Hematopoietic multipotent progenitor cell treated with erythropoietin and hydrocortisone succinate and interleukin-3 and kit ligand, for 6 days (in vitro differentiated cells): ENCODE measurements at regions not wholly inside any gene's neighbourhood (a gene's known extent, or its start where the extent isn't known, plus 50 kb on each side); places are given as distances from the start of the nearest gene placed in this dataset.

ENCODE experiments used
- DNase-seq: peaks from one replicate; pipeline ENCODE4 v3.0.0-alpha.2; 2015

DNA sequence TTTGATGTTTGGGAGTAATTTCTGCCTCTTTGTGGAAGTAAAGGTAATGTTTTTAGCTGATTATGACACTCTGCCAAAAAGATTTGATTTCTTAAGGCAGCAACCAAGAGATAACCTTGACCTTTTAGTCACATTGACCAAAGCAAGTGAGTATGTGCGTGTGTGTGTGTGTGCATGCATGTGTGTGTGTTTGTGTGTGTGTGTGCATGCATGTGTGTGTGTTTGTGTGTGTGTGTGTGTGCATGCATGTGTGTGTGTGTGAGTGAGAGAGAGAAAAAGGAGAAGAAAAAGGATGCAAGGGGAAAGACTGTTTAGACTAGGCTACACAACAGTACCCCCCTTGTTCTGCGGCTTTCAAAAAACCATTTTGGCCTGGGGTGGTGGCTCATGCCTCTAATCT, 88.1 kb upstream of the NPVF start:
- DNase-seq = no peak

DNA sequence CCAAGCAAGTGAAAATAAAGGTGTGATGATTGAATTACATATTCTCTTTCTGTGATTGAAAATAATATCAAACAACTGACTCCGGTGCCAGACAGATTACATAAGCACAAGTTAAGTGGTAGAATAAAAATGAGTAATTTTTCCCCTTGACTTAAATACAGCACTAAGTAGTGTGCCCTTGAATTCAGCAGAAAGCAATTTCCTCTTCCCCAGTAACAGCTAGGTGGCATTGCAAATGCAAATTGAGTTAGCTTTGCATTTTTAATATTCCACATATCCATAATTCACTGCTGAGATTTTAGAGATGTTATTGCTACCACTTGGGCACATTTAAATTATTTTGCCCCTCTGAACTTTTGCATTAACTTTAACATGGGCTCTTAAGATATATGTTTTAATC, 89.8 kb upstream of the NPVF start:
- DNase-seq = no peak

DNA sequence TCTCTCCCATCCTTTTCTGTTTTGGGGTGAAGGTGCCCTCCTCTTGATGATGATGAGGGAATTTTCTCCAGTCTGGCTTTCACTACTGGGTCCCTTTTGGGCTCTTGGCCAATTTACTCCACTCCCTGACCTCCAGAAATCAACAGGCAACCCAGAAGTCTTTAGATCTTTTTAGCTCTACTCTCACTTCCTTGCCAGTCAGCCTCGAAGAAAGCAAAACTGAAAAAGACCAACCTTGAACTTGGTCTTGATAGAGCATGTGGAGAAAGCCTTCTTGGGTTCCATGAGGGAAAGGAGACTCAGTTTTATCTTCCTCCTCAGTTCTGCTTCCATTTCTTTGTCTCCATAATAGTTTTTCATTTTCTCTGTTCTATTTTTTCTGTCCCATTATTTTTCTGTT, 91.4 kb upstream of the NPVF start:
- no peak for DNase-seq

DNA sequence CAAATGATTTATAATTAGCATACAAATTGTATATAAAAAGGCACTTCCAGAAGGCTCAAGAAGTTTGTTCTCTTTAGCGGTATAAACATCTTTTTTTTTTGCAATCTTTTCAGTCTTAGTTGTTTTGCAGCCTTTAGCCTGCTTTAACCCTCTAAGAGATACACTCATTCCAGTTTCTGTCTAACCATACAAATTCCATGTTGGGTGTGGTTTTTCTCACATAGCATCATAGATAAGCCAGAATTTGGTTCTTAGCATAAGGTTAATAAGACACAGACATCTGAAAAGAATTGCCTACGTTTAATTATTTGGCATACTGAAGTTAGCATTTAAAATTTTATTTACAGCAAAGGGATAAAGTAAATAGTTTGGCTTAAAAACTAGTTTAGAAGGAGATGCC, 92.5 kb upstream of the NPVF start:
- DNase-seq = no peak

DNA sequence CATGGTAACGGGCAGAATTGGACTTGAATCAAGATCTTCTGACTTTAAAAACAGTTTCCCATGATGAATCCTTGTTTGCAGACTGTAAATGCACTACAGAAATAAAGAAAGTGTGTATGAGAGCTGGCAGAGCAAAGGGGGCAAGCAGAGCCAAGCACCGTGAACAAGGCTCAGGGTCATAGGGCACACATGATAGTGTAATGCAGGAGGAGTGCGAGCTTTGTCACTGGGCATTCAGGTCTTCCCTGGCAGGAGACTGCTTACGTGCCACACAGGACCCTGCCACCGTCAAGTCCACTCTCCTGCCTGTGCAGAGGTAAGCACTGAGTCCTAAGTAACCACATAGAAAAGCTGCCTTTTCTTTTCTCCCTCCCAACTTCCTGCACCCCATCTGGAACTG, 93.1 kb upstream of the NPVF start:
- DNase-seq = no peak

DNA sequence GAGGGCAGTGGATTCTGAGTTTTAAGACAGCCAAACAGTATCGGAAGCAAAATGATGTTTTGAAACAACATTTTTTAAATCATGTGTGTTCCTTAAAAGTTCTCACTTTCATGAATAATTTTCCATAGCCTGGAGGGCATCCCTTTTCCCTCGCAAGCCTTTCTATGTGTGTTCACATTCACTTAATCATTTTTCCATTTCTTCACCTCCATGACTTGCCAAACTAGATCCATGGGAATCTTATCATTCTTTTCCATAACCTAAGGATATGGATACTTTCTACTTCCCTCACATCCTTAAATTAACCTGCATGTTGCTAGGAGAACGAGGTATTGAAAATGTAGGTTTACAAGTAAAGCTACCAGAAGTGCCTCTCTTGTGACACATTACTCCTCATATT, 94.2 kb upstream of the NPVF start:
- no peak for DNase-seq

DNA sequence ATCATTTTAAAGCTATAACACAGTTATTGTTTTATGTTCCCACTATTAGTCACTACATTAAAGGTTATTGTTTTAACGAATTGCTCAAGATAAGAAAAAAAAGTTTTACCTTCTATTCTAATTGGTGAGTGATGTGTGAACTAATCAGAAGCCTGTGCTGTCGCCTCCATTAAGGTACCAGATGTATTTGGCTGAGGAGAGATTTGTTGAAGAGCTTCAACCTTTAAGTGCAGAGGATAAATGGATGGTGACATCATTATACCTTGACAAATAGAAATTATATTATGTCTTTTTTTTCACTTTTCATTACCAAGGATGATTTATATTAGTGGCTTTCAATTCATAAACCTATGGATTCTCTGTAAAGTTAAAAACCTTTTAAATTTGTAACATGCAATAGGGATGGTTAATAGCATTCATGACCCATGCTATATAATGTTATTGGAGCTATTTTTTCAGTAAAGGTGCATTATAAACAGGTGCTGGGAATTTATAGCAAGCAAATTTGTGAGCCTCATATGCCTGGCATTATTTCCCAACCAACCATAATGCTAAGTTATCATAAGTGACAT, 97.0 kb upstream of the NPVF start:
- DNase-seq = no peak

DNA sequence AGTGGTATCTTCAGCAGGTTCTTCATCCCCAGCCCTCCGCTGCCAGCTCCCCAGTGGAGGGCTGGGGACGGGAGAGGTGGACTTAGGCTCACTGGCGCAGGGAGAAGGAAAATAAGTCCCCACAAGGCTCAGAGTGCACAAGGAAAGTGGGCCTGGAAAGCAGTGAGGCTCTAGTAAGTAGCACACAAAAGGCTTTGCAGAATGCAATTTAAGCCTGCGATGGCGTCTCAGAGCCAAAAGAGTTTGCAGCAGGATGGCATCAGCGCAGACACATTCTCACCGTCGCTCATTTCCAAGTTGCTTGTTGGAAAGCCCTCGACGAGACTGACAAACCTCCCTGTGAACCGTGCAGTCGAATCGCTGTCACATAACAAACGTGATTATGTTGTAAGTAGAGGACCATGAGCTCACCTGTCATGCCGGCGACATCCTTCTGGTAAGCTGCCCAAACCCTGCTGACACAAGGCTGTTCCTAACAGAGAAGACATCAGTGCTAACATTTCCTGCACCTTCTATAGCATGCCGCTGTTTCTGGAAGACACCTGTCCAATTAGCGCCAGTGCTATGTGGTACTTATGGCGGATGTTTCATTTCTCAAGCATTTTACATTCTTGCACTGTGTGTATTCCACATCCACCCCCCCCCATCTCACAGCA, 98.3 kb upstream of the NPVF start:
- no peak for DNase-seq

DNA sequence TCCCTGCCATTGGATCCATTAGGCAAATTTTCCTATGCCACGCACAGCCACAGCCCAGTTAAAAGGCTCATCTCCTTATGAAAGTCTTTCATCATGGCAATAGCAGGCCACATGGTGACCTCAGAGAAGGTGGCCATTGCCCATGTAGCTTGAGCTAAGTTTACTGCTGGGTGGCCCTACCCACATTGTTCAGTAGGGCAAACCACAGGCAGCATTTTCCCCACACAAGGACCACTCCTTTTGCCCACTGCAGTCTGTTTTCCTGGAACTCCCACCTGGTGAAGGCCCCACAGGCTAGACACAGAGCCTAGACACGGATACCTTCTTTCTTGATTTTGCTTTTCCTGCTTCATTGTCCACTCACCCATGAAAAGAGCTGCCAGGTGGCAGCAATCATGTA, 101.5 kb upstream of the NPVF start:
- DNase-seq = no peak

DNA sequence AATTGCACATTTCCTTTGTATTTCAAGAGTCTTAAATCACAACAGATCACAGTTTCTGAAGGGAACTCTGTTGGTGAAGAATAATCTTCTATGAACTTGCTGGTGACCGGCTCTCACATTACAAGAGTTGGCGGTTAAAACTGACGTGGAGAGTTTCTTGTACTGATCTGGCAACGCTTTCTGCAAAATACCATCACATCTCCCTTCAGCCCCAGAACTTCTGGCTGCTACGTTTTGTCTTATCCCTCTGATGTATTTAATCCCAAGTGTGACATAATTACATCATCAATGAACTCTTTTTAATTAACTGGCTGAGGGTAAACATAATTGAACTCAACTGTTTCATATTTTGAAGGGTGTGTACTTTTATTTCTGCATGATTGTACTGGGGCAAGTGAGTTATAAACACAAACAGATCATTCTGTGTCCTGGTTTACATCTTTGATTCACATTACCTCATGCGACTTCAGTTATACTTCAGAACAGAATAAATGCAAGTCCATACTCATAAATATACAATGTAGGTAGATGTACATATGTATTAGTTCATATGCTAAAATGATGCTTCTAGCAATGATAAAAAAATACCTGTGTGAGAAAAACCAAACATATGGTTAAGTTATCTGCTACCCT, 105.1 kb upstream of the NPVF start:
- DNase-seq = no peak

DNA sequence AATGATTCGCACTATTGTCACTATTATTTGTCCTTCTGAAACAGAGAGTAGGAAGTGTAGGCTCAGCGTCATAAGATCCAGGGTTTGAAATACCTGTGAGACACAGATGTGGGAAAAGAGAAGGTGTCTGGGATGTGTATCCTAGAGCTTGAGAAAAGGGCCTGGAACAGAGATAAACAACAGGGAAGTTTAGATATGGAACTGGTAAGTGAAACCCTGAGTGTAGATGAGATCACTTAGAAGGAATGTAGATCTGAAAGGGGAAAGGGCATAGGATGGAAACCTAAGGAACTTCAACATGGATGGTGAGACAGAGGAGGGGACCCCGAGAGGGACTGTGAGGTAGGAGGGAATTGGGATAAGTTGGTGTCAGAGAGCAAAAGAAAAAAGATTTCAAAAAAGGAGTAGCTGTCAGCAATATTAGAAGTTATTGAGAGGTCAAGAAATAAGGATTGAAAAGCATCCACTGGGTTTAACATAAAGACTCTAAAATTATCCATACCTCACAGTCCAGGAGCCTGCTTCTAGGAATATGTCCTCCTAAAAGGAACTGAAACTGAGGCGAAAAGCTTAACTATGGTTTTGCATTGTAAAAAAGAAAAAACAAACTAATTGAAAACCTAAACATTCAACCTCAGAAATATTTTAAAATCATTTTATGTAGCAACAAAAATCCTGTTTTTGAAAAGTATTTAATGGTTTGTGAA, 119.2 kb upstream of the NPVF start:
- no peak for DNase-seq

DNA sequence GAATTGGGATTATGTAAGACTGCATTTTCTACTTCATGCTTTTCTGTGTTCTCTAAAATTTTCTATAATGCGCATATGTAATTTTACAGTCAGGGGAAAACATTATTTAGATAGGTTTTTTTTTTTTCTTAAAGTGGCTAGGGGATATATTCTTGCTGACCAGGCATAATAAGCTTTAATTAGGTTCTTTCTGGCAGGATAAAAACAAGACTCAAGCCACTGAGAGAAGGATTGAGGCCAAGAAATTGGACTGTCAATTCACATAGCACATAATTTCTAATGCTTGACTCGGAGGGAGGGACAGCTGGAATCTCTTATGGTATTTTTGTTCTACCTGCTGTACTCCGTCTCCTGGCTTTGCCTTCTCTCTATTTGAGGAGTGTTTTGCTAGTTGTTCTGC, 119.8 kb upstream of the NPVF start:
- no peak for DNase-seq

DNA sequence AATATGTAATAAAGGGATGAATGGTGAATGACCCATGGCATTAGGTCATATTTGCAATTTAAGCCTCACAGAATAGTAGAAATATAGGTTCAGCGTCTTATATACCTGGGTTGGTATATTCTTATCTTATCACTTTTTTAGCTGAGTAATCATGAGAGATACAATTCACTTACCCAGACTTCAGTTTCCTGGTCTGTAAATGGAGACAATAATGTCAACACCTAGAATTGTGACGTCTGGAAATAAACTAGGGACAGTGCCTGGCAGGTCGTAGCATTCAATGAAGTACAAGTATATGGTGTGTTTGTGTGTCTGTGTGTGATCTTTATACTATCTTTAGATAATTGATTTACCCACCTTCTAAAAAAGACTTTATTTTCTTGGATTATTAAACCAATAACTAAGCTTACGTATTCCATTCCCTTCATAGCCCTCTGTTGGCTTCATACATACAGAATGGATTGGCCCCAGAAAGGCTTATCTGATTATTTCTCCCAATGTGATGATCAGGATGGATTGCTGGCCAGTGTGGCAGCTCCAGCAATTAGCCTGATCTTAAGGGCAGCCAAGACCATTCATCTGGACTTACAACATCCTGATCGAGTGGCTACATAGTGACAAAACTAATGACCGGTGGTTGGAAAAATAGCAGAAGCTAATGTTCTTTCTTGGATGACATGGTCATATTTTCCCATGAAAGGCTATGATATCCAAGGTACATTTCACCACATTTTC, 121.2 kb upstream of the NPVF start:
- DNase-seq = no peak

DNA sequence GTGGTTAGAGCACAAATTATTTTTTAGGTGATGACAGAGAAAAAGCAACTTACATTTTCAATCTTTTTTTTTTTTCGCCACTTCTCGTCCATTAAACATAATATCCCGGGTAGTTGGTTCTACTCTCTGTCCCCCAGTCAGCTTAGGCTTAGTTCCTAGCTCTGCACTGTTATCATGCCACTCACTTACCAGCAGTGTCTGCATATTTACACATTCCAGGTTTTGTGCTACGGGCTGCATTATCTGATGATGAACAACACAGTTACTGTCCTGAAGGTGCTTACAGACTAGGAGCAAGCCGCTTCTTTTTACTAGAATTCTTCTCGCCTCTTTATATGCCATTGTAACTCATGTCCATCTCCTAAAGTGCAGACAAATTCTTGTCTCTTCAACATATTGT, 121.8 kb upstream of the NPVF start:
- no peak for DNase-seq

DNA sequence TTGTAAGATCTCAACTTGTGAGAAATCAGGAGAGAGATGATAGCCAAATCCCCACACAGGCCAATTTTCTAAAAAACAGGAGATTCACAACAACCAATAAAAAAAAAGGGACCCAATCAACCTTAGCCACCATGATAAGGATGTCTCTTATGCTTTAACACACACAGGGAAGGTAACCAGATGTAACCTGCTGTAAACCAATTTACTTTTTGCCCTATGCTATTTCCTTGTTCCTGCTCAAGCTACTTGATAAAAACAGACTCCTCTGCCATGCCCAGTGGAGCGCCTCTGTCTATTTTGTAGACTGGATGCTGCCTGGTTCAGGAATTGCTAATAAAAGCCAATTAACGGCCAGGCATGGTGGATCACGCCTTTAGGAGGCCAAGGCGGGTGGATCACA, 123.5 kb upstream of the NPVF start:
- DNase-seq = no peak

DNA sequence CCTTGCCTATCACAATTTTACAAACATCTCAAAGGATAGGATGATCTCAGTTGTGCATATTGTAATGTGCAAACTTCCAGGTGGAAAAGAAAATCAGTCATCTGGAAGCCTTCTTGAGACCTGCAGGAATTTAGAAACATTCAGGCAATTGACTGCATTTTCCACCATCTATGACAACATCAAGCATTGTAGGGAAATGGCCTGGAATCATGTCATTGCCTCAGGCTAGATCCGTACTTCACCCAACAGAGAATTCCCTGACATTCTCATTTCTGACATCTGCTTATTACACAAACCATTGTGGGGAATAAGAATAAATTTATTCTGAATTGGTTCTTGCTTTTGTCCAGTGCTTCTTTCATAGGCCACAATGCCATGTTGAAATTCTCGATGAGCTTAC, 124.9 kb upstream of the NPVF start:
- no peak for DNase-seq

DNA sequence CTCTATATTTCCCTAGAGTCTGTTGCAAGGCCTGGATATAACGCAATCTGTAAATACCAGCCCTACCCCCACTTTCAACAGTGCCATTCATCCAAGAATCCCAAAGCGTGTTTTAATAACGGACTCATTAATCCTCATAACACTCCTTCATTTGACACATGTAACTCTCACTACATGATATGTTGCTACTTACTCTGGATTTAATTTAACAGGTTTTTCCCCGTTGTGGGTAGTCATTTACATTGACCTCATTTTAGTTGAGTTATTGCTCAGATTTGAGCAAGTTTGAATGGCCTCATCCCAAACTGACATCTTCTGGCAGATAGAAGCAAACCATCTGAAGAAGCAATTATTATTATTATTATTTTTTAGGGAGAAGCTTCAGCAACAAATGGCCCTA, 125.4 kb upstream of the NPVF start:
- DNase-seq = no peak

DNA sequence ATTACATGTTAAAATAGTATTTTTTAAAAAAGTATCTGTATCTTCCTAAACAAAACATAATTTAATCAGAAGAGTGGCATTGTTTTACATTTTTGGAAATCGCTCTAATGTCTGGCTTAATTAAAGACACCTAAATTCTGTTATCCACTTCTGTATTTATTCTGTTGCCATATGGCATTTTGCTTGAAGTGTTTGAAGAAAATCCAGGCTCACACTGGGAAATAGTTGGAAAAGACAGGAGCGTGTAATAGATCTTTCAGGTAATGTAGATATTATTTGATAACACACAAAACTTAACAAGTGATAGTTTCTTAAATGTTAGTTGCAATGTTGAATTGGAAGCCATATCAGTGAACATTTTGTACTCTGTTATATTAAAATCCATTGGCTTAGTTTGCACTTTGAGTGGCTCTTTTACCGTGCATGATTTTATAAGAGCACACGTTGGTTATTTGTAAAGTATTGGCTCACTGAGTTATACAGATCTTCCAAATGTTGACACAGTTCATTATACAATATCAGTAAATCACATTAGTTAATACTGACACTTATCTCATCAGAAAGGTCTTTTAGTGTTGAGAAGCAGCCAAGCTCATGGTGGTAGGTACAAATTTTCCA, 128.4 kb upstream of the NPVF start:
- DNase-seq = no peak

DNA sequence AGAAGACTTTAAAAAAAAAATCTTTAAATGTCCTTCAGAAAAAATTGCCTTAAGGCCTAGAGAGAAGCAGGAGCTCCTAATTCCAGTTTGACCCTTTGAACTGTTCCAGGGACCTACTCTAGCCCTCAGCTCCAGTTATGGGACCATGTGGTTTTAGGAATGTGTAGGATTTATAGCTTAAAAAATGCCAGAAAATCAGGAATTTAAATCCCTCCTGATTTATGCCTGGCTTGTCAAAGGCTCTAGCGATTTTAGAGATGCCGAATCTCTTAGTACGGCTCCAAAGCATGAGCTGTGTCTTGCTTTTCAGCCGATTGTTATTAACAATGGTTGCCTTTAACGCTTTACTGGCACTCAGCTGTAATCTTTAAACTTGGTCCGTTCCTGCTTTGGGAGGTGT, 130.6 kb upstream of the NPVF start:
- no peak for DNase-seq

DNA sequence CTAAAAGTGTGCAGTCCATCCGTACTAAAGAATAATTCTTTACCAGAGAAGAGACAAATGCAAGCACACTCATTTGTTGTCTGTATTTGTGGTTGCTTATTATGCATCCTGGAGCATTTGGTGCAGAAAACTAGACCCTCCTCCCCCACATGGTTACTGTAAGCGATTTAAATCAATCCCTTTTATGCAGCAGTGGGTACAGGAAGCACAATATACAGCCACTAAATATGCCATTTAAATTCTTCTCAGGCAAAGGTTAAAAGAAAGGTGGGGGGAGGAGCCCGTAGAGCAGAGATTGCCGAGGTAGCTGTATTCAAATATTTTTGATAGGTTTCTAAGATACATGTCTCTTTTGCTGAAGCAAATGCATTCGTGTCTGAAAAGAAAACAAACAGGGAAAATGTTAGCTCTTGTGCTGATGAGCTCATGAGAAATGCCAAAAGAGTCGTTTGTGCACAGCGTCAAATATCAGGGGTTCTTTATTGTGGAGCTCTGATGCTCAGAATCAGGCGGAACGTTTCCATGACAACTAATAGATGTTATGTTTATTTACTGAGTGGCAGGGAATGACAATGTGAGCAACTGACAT, 131.3 kb upstream of the NPVF start:
- DNase-seq = no peak

DNA sequence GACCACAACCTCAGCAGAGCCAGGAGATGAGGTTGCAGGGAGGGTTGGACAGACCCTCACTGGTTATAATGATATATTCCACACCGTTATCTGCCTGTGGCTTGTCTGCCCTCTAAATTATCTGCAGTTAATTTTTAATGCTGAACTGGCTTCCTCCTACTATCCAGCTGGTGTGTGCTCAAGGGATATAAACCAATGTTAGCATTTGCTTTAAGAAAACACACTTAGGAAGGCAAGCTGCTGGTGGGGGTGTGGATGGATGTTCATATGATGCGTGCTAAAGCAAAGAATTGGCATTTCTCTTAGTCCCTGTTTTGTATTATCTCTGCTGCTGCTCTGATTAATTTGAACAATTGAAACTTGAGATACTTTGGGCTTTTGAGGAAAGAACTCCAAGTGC, 132.2 kb upstream of the NPVF start:
- DNase-seq = no peak

DNA sequence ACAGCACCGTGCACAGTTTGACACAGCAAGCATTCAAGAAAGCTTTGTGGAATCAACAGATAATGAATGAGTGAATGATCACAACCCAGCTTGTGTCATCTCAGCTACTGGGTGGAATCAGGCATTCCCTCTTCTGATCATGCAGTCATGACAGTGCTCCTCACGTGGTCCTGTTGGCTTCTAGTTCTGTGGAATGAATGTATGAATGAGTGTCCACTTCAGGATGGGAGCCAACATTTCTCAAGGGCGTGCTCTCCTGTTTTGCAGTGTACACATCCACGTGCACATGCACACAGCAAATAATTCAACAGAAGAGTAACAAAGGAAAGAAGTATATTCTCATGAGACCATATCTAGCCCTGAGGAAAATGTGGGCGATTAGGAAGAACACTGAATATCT, 133.1 kb upstream of the NPVF start:
- no peak for DNase-seq

DNA sequence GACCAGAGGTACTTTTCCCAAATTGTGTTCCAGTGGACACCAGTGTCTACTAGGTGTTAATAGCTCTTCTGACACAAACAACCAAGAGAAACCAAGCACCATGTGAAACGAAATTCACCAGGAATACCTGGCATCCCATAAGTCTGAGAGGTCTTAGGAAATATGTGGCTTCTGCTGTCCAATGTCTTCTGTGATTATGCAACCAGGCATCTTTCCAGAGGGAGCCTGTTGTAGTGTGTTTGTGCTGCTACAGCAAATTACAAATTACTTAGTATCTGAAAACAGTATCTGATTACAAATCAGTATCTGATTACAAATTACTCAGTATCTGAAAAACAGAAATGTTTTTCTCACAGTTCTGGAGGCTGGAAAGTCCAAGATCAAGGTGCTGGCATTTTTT, 133.6 kb upstream of the NPVF start:
- DNase-seq = no peak
